Activated CD4-positive, alpha-beta memory T cell treated with anti-CD3 and anti-CD28 coated beads for 36 hours (primary cell): ENCODE measurements at regions not wholly inside any gene's neighbourhood (a gene's known extent, or its start where the extent isn't known, plus 50 kb on each side); places are given as distances from the start of the nearest gene placed in this dataset.

Experiments
- CTCF ChIA-PET: fragments of 350-600 bp; sonication (Branson Sonifier 250); formaldehyde crosslinking; loops from one replicate; lab custom pipeline; 2021; ENCODE audit warnings: antibody characterized with exemption, inconsistent platforms; lab: Charles Lee
- POLR2A ChIA-PET: fragments of 350-600 bp; sonication (Branson Sonifier 250); formaldehyde crosslinking; loops from one replicate; lab custom pipeline; 2021; ENCODE audit warnings: antibody characterized with exemption; lab: Charles Lee
- DNase-seq: peaks from one replicate; pipeline ENCODE4 v3.0.0-alpha.2; 2020
- H3K27ac Mint-ChIP-seq: one replicate; pipeline ENCODE4 v1.8.0; 2021; ENCODE audit warnings: mixed read lengths
- H3K27me3 Mint-ChIP-seq: one replicate; pipeline ENCODE4 v1.8.0; 2021; ENCODE audit warnings: mixed read lengths
- H3K36me3 Mint-ChIP-seq: one replicate; pipeline ENCODE4 v1.8.0; 2021; ENCODE audit warnings: mixed read lengths
- H3K4me1 Mint-ChIP-seq: one replicate; pipeline ENCODE4 v1.8.0; 2021; ENCODE audit warnings: low read depth, mixed read lengths
- H3K4me3 Mint-ChIP-seq: one replicate; pipeline ENCODE4 v1.8.0; 2021; ENCODE audit warnings: mild to moderate bottlenecking, mixed read lengths
- H3K9me3 Mint-ChIP-seq: one replicate; pipeline ENCODE4 v1.8.0; 2021; ENCODE audit warnings: mixed read lengths
- intact Hi-C: fragments of 100-400 bp; cut with micrococcal nuclease; formaldehyde crosslinking; loops from one replicate; pipeline ENCODE4 v1.15.1; 2023

DNA sequence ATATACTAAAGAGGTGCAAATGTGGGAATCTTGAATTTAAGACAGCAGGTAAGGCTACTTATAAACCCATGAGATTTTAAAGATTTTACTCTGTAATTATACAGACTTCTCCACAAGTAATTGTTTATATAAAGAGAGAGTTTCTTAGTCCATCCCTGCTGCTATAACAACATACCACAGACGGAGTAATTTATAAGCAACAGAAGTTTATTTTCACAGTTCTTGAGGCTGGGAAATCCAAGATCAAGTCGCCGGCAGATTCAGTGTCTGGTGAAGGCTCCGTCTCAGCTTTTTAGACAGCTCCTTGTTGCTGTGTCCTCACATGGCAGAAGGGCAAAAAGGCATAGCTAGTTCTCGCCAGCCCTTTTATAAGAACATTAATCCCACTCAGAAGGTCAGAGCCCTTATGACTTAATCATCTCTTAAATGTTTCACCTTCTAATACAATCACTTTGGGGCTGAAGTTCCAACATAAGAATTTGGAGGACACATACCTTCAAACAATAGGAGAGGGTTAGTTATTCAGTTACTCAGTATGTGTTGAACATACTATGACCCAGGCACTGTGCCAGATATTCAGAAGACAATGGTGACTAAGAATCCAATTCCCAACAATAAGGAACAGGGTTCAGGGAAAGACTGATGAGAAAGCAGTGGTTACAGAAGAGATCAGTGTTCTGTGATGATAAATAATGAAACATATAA, 466.0 kb downstream of the RIT2 start:
- Mint-ChIP-seq H3K27me3 (no peaks in the 10 kb centered on the region), H3K27ac (no peak overlapping the region), H3K4me1 (no peaks in the 10 kb centered on the region), H3K4me3 (no peak overlapping the region), H3K36me3 (no peaks in the 10 kb centered on the region), H3K9me3 (peaks cover 17% of the 10 kb centered on the region)
- no peak for DNase-seq
- intact Hi-C loops: no loop called here
- POLR2A ChIA-PET: no interaction called here
- CTCF ChIA-PET: no interaction called here

DNA sequence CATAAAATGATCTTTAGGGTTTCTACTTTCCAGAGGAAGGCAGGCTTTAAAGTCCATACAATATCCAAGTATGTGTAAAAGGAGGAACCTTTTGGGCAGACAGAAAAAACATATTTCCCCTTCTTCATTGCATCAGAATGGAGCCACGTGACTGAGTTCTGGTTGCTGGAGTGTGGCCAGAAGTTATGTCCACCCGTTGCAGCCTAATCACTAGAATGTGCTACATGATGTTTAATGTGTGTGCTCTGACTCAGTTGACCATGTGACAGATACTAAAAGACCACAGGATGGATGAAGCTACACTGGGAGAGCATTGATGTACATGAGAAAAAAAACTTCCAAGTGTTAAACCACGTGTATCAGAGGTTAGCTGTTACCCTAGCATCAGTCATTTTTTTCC, 460.9 kb downstream of the RIT2 start:
- Mint-ChIP-seq H3K27me3 (no peaks in the 10 kb centered on the region), H3K4me3 (no peak overlapping the region), H3K27ac (no peak overlapping the region), H3K4me1 (no peaks in the 10 kb centered on the region), H3K36me3 (no peaks in the 10 kb centered on the region), H3K9me3 (peaks cover 18% of the 10 kb centered on the region)
- POLR2A ChIA-PET: no interaction called here
- CTCF ChIA-PET: no interaction called here
- intact Hi-C loops: no loop called here
- DNase-seq: no peak

DNA sequence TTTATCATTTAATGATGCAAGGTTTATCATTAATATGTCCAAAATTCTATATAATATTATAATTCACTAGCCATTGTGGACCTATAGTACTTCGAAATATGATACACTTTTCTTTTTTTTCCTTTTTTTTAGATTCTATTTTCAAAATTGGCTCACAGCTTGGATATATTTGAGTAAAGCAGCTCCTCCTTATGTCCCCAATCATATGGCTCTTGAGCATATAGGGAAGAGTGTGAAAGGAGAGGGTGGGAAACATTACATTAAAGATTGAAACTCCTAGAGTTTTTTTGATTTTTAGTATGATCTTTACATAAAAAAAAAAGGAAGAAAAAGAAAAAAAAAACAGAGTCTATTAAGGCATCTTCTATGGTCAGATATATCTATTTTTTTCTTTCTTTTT, 457.9 kb downstream of the RIT2 start:
- Mint-ChIP-seq H3K4me1 (no peaks in the 10 kb centered on the region), H3K36me3 (no peaks in the 10 kb centered on the region), H3K4me3 (no peak overlapping the region), H3K27me3 (no peaks in the 10 kb centered on the region), H3K9me3 (peaks cover 18% of the 10 kb centered on the region), H3K27ac (no peak overlapping the region)
- DNase-seq: no peak
- POLR2A ChIA-PET: interaction anchor here (0.8 kb wide), 1 partner anchor 1286 kb away, joined by 3 read pairs; no protein-coding TSS in a partner anchor
- intact Hi-C loops: no loop called here
- CTCF ChIA-PET: no interaction called here

DNA sequence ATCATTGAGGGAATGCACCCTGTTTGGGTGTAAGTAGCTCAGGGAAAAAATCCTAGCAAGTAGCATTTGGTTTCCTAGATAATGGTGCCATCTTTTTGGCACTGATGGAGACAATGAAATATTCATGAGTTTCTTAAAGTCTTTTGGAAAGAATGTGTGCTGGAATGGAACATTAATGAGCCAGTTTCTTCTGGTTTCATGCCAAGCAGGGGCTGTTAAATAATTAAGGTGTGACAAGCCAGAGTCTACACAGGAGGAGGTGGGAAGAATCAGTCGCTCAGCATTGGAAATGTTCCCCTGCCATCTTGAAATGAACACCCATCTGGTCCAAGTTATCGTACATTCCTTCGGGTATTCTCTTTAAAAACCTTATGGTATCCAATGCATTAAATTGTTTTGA, 457.3 kb downstream of the RIT2 start:
- ChIA-PET POLR2A (no interaction called here), CTCF (no interaction called here)
- H3K27ac Mint-ChIP-seq: no peak overlapping the region
- no peaks in the 10 kb centered on the region for H3K4me1 Mint-ChIP-seq
- no peak overlapping the region for H3K4me3 Mint-ChIP-seq
- no peaks in the 10 kb centered on the region for H3K36me3 Mint-ChIP-seq
- H3K27me3 Mint-ChIP-seq: no peaks in the 10 kb centered on the region
- DNase-seq: no peak
- intact Hi-C loops: no loop called here
- H3K9me3 Mint-ChIP-seq: peaks cover 13% of the 10 kb centered on the region

DNA sequence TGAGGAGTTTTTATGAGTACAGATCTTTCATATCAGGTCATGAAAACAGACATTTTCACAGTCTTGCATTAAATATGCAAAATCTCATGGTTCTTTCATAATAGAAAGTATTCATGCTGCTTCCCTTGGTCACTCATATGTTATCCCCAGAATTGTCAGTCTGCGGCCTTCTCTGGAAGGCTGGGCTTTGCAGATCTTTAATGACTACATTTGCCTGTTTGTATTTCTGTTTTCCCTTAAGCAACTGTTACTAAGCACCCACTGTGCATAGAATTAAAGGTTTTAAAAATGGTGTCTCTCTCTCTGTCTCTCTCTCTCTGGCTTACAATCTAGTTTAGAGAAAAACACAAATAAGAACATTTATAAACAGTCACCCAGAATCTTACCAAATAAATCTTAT, 456.3 kb downstream of the RIT2 start:
- no peak for DNase-seq
- POLR2A ChIA-PET: no interaction called here
- CTCF ChIA-PET: interaction anchor here (0.6 kb wide), 1 partner anchor 605 kb away, joined by 4 read pairs; no protein-coding TSS in a partner anchor
- Mint-ChIP-seq H3K36me3 (no peaks in the 10 kb centered on the region), H3K4me1 (no peaks in the 10 kb centered on the region), H3K27ac (no peak overlapping the region), H3K9me3 (peaks cover 7% of the 10 kb centered on the region), H3K4me3 (no peak overlapping the region), H3K27me3 (no peaks in the 10 kb centered on the region)
- intact Hi-C loops: no loop called here

DNA sequence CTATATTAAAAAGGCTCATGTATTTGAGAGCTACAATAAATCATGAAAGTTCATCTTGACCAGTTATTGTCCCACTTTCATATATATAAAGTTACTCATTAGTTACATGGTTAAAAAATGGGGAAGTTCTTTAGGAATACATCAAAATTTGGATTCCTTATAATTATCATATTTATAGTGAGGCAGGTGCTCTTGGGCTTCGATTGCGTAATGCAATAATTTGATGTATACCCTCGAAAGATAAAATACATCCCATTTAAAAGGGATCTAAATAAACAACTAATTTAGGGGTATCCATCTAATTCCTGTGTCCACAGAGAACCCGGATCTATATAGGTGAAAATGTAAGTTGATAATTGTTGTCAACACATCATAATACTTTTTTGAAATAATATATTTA, 444.6 kb downstream of the RIT2 start:
- ChIA-PET POLR2A (no interaction called here), CTCF (no interaction called here)
- intact Hi-C loops: no loop called here
- no peak overlapping the region for H3K27ac Mint-ChIP-seq
- H3K4me1 Mint-ChIP-seq: no peaks in the 10 kb centered on the region
- H3K27me3 Mint-ChIP-seq: no peaks in the 10 kb centered on the region
- no peak for DNase-seq
- peaks cover 8% of the 10 kb centered on the region for H3K9me3 Mint-ChIP-seq
- no peaks in the 10 kb centered on the region for H3K36me3 Mint-ChIP-seq
- no peak overlapping the region for H3K4me3 Mint-ChIP-seq

DNA sequence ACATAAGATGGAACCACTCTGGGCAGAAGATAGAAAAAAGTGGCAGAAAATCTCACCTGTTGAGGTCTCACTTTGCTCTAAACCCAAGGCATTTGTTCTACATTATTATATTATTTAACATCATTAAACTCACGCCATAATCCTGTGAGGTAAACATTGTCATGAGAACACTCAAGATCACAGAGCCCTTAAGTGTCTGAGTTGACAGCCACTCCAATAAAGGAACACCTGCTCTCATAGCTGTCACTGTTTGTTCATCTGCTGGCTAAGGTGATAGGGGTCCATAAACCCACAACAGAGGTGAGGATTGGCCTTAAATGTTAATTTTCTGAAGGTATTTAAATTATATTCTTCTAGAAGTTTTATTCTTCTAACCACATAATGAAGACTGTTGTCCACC, 439.7 kb downstream of the RIT2 start:
- Mint-ChIP-seq H3K27ac (no peak overlapping the region), H3K27me3 (no peaks in the 10 kb centered on the region), H3K9me3 (peaks cover 13% of the 10 kb centered on the region), H3K36me3 (no peaks in the 10 kb centered on the region), H3K4me3 (no peak overlapping the region), H3K4me1 (no peaks in the 10 kb centered on the region)
- CTCF ChIA-PET: no interaction called here
- POLR2A ChIA-PET: no interaction called here
- DNase-seq: no peak
- intact Hi-C loops: no loop called here

DNA sequence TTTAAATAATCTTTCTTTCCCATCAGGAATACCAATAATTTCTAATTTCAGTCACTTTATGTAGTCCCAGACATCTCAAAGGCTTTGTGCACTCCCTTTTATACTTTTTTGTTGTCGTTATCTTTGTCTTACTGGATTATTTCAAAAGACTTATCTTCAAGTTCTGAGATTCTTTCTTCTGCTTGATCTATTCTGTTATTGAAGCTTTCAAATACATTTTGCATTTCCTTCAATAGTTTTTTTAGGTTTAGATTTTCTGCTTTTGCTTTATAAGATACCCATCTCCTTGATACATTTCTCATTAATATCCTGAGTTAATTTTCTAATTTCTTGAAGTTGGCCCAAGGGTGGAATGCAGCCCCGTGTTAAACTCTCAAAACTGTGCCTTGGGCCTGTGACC, 432.4 kb downstream of the RIT2 start:
- POLR2A ChIA-PET: no interaction called here
- Mint-ChIP-seq H3K27ac (no peak overlapping the region), H3K36me3 (no peaks in the 10 kb centered on the region), H3K27me3 (no peaks in the 10 kb centered on the region), H3K4me3 (no peak overlapping the region), H3K9me3 (peaks cover 33% of the 10 kb centered on the region), H3K4me1 (no peaks in the 10 kb centered on the region)
- CTCF ChIA-PET: no interaction called here
- intact Hi-C loops: no loop called here
- DNase-seq: no peak

DNA sequence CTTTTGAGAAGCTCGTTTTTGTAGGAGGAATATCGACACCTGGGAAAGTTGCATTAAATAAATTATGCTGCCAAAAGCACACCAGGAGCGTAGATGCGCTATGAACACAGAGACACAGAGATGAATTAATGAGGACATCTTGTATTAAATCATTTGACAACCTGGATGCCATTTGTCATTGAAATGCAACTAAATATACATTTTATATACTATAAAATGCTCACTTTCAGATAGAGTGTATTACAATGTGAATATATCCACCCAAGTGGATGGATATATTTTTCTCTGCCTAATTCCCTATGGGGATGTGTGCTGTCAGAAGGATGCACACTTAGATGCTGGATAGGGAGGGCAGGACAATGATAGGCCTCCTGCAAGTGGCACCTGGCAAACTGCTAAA, 426.2 kb downstream of the RIT2 start:
- POLR2A ChIA-PET: no interaction called here
- H3K27ac Mint-ChIP-seq: no peak overlapping the region
- intact Hi-C loops: no loop called here

More for the DNA sequence above, 426.2 kb downstream of the RIT2 start:
- Mint-ChIP-seq H3K9me3 (peaks cover 16% of the 10 kb centered on the region), H3K27me3 (no peaks in the 10 kb centered on the region), H3K36me3 (no peaks in the 10 kb centered on the region), H3K4me1 (no peaks in the 10 kb centered on the region), H3K4me3 (no peak overlapping the region)
- DNase-seq: no peak
- CTCF ChIA-PET: no interaction called here
